SK-N-SH (cell line): ENCODE measurements at regions not wholly inside any gene's neighbourhood (a gene's known extent, or its start where the extent isn't known, plus 50 kb on each side); places are given as distances from the start of the nearest gene placed in this dataset.

Source experiments
- CTCF ChIA-PET: fragments of 300-600, 350-600 bp; formaldehyde crosslinking; extraction: SDS; loops from one replicate; lab custom pipeline; 2021; lab: Yijun Ruan, JAX
- POLR2A ChIA-PET: fragments of 350-600 bp; sonication (Branson Sonifier 250); formaldehyde crosslinking; extraction: SDS; loops from one replicate; lab custom pipeline; 2020; ENCODE audit warnings: antibody characterized with exemption, inconsistent platforms; lab: Yijun Ruan, JAX
- DNase-seq: peaks from one replicate; pipeline ENCODE4 v3.0.0; 2012
- H2AFZ ChIP-seq: fragments of 200-600 bp; sonication (generic); 2 replicates; pipeline ENCODE4 v1.8.1; 2016; ENCODE audit warnings: antibody characterized with exemption, mild to moderate bottlenecking, low read depth
- H3F3A ChIP-seq: fragments of 200-600 bp; sonication (generic); replicated peaks from 2 replicates; pipeline ENCODE3; 2016; ENCODE audit warnings: antibody characterized with exemption, mild to moderate bottlenecking; ENCODE audit not compliant: insufficient read depth
- H3K27ac ChIP-seq, 2 experiments: fragments of 200-500 bp in 1 of 2; fragments of 200-600 bp in 1 of 2; sonication (Bioruptor generic) in 1 of 2; sonication (generic), shearing (Covaris generic) in 1 of 2; 2 replicates each; pipeline versions ENCODE4 v1.5.1 to v1.6.1; 2014 to 2016; ENCODE audit warnings: low read depth in 2 of 2, inconsistent platforms in 1 of 2, low read length in 1 of 2, mild to moderate bottlenecking in 1 of 2, mixed read lengths in 1 of 2
- H3K27me3 ChIP-seq: fragments of 200-600 bp; sonication (generic), shearing (Covaris generic); 2 replicates; pipeline ENCODE4 v1.6.1; 2016; ENCODE audit warnings: mixed run types; ENCODE audit not compliant: insufficient read depth
- H3K36me3 ChIP-seq, 2 experiments: fragments of 200-500 bp in 1 of 2; fragments of 200-600 bp in 1 of 2; sonication (Bioruptor generic) in 1 of 2; sonication (generic) in 1 of 2; replicated peaks in 1 of 2; 2 replicates each; pipeline versions ENCODE3 to v1.5.1; 2014 to 2016; ENCODE audit warnings: low read length in 1 of 2, mild to moderate bottlenecking in 1 of 2; ENCODE audit not compliant: insufficient read depth in 2 of 2, control insufficient read depth in 1 of 2
- H3K4me1 ChIP-seq, 2 experiments: fragments of 200-500 bp in 1 of 2; fragments of 200-600 bp in 1 of 2; sonication (Bioruptor generic) in 1 of 2; sonication (generic), shearing (Covaris generic) in 1 of 2; 2 replicates each; pipeline versions ENCODE4 v1.5.1 to v1.6.1; 2014 to 2016; ENCODE audit warnings: low read depth in 1 of 2, low read length in 1 of 2, mixed run types in 1 of 2; ENCODE audit not compliant: insufficient read depth in 2 of 2, control insufficient read depth in 1 of 2
- H3K4me2 ChIP-seq: fragments of 200-600 bp; sonication (generic), shearing (Covaris generic); 2 replicates; pipeline ENCODE4 v1.6.1; 2017; ENCODE audit warnings: mixed run types
- H3K4me3 ChIP-seq, 2 experiments: fragments of 200-500 bp in 1 of 2; fragments of 200-600 bp in 1 of 2; sonication (Bioruptor generic) in 1 of 2; sonication (generic), shearing (Covaris generic) in 1 of 2; 2 replicates each; pipeline versions ENCODE4 v1.5.1 to v1.8.1; 2014 to 2016; ENCODE audit warnings: low read depth in 2 of 2, inconsistent platforms in 1 of 2, low read length in 1 of 2, mild to moderate bottlenecking in 1 of 2, mixed read lengths in 1 of 2, moderate library complexity in 1 of 2
- H3K79me2 ChIP-seq: fragments of 200-600 bp; sonication (generic); 2 replicates; pipeline ENCODE4 v1.8.1; 2017; ENCODE audit warnings: mild to moderate bottlenecking; ENCODE audit not compliant: insufficient read depth
- H3K9ac ChIP-seq: fragments of 200-600 bp; sonication (generic); 2 replicates; pipeline ENCODE4 v1.6.1; 2017; ENCODE audit warnings: mixed run types
- H3K9me2 ChIP-seq: fragments of 200-600 bp; sonication (generic); 2 replicates; pipeline ENCODE4 v1.6.1; 2017; ENCODE audit warnings: mixed run types
- H3K9me3 ChIP-seq: fragments of 200-600 bp; sonication (generic); 2 replicates; pipeline ENCODE4 v1.6.1; 2017; ENCODE audit warnings: mixed run types, mild to moderate bottlenecking, moderate library complexity
- H4K20me1 ChIP-seq: fragments of 200-600 bp; sonication (generic); 2 replicates; pipeline ENCODE4 v1.6.1; 2017; ENCODE audit warnings: mild to moderate bottlenecking, mixed run types; ENCODE audit not compliant: insufficient read depth
- CHD2 ChIP-seq: fragments of 150-350 bp; IDR thresholded peaks from 2 replicates; pipeline ENCODE4 v1.6.1; 2018; ENCODE audit warnings: low read length; ENCODE audit not compliant: partially characterized antibody
- EZH2phosphoT487 ChIP-seq: fragments of 200-600 bp; sonication (generic); IDR thresholded peaks from 2 replicates; pipeline ENCODE4 v1.6.1; 2017; ENCODE audit warnings: low read depth, mixed run types, mild to moderate bottlenecking, antibody characterized with exemption, moderate library complexity, borderline replicate concordance
- FOSL2 ChIP-seq: IDR thresholded peaks from 2 replicates; pipeline ENCODE4 v1.4.0; 2012; ENCODE audit warnings: low read depth, mild to moderate bottlenecking, moderate library complexity, borderline replicate concordance
- FOXJ3 ChIP-seq: sonication (generic); formaldehyde crosslinking; IDR thresholded peaks from 2 replicates; pipeline ENCODE4 v1.5.1; 2020; ENCODE audit warnings: mild to moderate bottlenecking, missing genetic modification reagents
- NRF1 ChIP-seq: IDR thresholded peaks from 2 replicates; pipeline ENCODE4 v1.6.1; 2012; ENCODE audit warnings: low read depth, mild to moderate bottlenecking, low read length
- RAD21 ChIP-seq: IDR thresholded peaks from 2 replicates; pipeline ENCODE4 v1.6.1; 2012; ENCODE audit warnings: mild to moderate bottlenecking, low read length
- RCOR1 ChIP-seq: fragments of 150-350 bp; IDR thresholded peaks from 2 replicates; pipeline ENCODE4 v1.6.1; 2017; ENCODE audit warnings: antibody characterized with exemption, low read length
- REST ChIP-seq: IDR thresholded peaks from 2 replicates; pipeline ENCODE4 v1.6.1; 2012; ENCODE audit warnings: mild to moderate bottlenecking, low read depth, low read length, moderate library complexity
- RXRA ChIP-seq: IDR thresholded peaks from 2 replicates; pipeline ENCODE4 v1.4.0; 2012; ENCODE audit warnings: low read depth, mild to moderate bottlenecking, borderline replicate concordance
- TAF1 ChIP-seq: IDR thresholded peaks from 2 replicates; pipeline ENCODE4 v1.6.1; 2012; ENCODE audit warnings: low read depth, mild to moderate bottlenecking, low read length, moderate library complexity, borderline replicate concordance
- TEAD4 ChIP-seq: IDR thresholded peaks from 2 replicates; pipeline ENCODE4 v1.4.0; 2012; ENCODE audit warnings: mild to moderate bottlenecking, borderline replicate concordance; ENCODE audit not compliant: insufficient read depth
- USF1 ChIP-seq: IDR thresholded peaks from 2 replicates; pipeline ENCODE4 v1.4.0; 2012; ENCODE audit warnings: low read depth, borderline replicate concordance
- YY1 ChIP-seq: IDR thresholded peaks from 2 replicates; pipeline ENCODE4 v1.4.0; 2012; ENCODE audit warnings: low read depth, mild to moderate bottlenecking
- WGBS: methylation state at CpG from one replicate; pipeline ENCODE4 v1.1.6; 2017; ENCODE audit warnings: low lambda C conversion rate; 5-methylcytosine and 5-hydroxymethylcytosine counted together

- ChIA-PET POLR2A (no interaction called here), CTCF (interaction anchor here (1.0 kb wide), 1 partner anchor 661 kb away, joined by 3 read pairs; no protein-coding TSS in a partner anchor)
- Histone ChIP-seq H3K9ac (no peak overlapping the region), H2AFZ (no peak overlapping the region), H3F3A (no peaks in the 10 kb centered on the region), H3K4me3 (no peak overlapping the region), H3K27me3 (no peaks in the 10 kb centered on the region), H3K9me3 (no peaks in the 10 kb centered on the region), H3K9me2 (no peaks in the 10 kb centered on the region), H3K27ac (no peak overlapping the region), H3K4me1 (no peaks in the 10 kb centered on the region; a peak in 1 of 4 replicates), H3K79me2 (no peaks in the 10 kb centered on the region), H4K20me1 (no peaks in the 10 kb centered on the region), H3K36me3 (no peaks in the 10 kb centered on the region), H3K4me2 (no peak overlapping the region)
- WGBS, result 49% methylated on average over 6 of the region's 6 CpGs
- no peak for DNase-seq
- no peak for TF ChIP-seq USF1
- no peak for TF ChIP-seq EZH2phosphoT487
- TF ChIP-seq REST, result no peak
- TF ChIP-seq CHD2, result no peak
- no peak for TF ChIP-seq TAF1
- TF ChIP-seq RCOR1, result no peak
- no peak for TF ChIP-seq RAD21
- TF ChIP-seq FOSL2, result no peak
- no peak for TF ChIP-seq NRF1
- no peak for TF ChIP-seq TEAD4
- TF ChIP-seq RXRA, result no peak
- no peak for TF ChIP-seq YY1
- no peak for TF ChIP-seq FOXJ3 (CRISPR knock-in tag)
These were observed 774.5 kb upstream of the COBL start for GRCh38 chr7:52091101-52091500.
